Activated CD4-positive, alpha-beta T cell treated with anti-CD3 and anti-CD28 coated beads, Interleukin-2, amount 50 U/mL, for 16 hours (primary cell): ENCODE measurements at regions not wholly inside any gene's neighbourhood (a gene's known extent, or its start where the extent isn't known, plus 50 kb on each side); places are given as distances from the start of the nearest gene placed in this dataset.
"Not testable (repeated sequence)": the region's sequence is repeated elsewhere in the genome, so short reads cannot be mapped to it uniquely, and the experiment has no call there.

Source experiments
- DNase-seq: peaks from one replicate; pipeline ENCODE4 v3.0.0-alpha.2; 2020

- DNase-seq: no peak
These were observed 922.1 kb downstream of the RAB28 start for GRCh38 chr4:12562021-12562420.

- no peak for DNase-seq
These were observed 929.1 kb downstream of the RAB28 start for GRCh38 chr4:12555011-12555410.

- DNase-seq: no peak
These were observed 935.5 kb downstream of the RAB28 start for GRCh38 chr4:12548678-12549077.

- DNase-seq: no peak
These were observed 938.3 kb downstream of the RAB28 start for GRCh38 chr4:12545812-12546211.

GRCh38 chr4:12538162-12538561 is 946.0 kb downstream of the RAB28 start:
- no peak for DNase-seq

GRCh38 chr4:12534684-12535083 is 949.5 kb downstream of the RAB28 start:
- DNase-seq: no peak

GRCh38 chr4:12519426-12519825 is 964.7 kb downstream of the RAB28 start:
- no peak for DNase-seq

GRCh38 chr4:12507868-12508481 is 976.2 kb downstream of the RAB28 start:
- no peak for DNase-seq

GRCh38 chr4:12500409-12500808 is 983.7 kb downstream of the RAB28 start:
- no peak for DNase-seq

GRCh38 chr4:12499693-12500092 is 984.4 kb downstream of the RAB28 start:
- DNase-seq: no peak

- DNase-seq: no peak
These were observed 988.9 kb downstream of the RAB28 start for GRCh38 chr4:12495211-12495610.

GRCh38 chr4:12492730-12493393 is 991.3 kb downstream of the RAB28 start:
- no peak for DNase-seq

- no peak for DNase-seq
These were observed 995.5 kb downstream of the RAB28 start for GRCh38 chr4:12488672-12489071.

- DNase-seq: no peak
These were observed 997.1 kb downstream of the RAB28 start for GRCh38 chr4:12487000-12487399.

GRCh38 chr4:12472087-12472486 is 1012.1 kb downstream of the RAB28 start:
- DNase-seq: no peak

GRCh38 chr4:12471193-12471592 is 1012.9 kb downstream of the RAB28 start:
- DNase-seq: no peak

GRCh38 chr4:12461576-12461975 is 1022.6 kb downstream of the RAB28 start:
- DNase-seq: not testable (repeated sequence)

GRCh38 chr4:12459126-12459525 is 1025.0 kb downstream of the RAB28 start:
- no peak for DNase-seq

- DNase-seq: no peak
These were observed 1025.5 kb downstream of the RAB28 start for GRCh38 chr4:12458621-12459020.

- DNase-seq: no peak
These were observed 1023.6 kb upstream of the HS3ST1 start for GRCh38 chr4:12452291-12452690.

GRCh38 chr4:12447451-12447850 is 1018.8 kb upstream of the HS3ST1 start:
- DNase-seq: no peak

- no peak for DNase-seq
These were observed 1018.0 kb upstream of the HS3ST1 start for GRCh38 chr4:12446657-12447185.

GRCh38 chr4:12446256-12446655 is 1017.6 kb upstream of the HS3ST1 start:
- no peak for DNase-seq

GRCh38 chr4:12445711-12446235 is 1017.1 kb upstream of the HS3ST1 start:
- no peak for DNase-seq
